ENCODE measurements at regions not wholly inside any gene's neighbourhood (a gene's known extent, or its start where the extent isn't known, plus 50 kb on each side); places are given as distances from the start of the nearest gene placed in this dataset.

DNA sequence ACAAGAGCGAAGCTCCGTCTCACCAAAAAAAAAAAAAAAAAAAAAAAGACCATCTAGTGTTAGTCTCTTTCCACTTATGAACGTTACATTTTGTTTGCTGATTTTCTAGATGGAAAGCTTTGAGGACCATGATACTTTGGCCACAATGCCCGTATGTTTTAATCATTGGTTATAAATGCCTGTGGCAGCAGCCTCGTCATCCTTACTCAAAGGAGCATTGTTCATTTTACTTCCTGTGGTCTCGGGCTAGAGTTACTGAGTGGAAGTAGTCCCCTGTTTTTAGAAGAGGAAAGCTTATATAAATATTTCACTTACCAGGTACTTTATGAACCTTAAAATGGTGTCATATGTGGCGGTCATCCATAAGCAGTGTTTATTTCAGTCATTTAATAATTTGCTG is 359.9 kb downstream of the AEBP2 start:
- Histone ChIP-seq H3K27ac (ENCODE audit: extremely low read depth, low read depth, low read length) (no peak overlapping the region), H3K4me2 (ENCODE audit: insufficient read depth, low read length) (no peak overlapping the region), H3K27me3 (ENCODE audit: control insufficient read depth in 2 of 2, insufficient read depth in 2 of 2, low read length in 2 of 2) (no peaks in the 10 kb centered on the region), H3K9me3 (replicated peaks; ENCODE audit: control insufficient read depth, insufficient read depth, low read depth, low read length) (no peaks in the 10 kb centered on the region), H2AFZ (ENCODE audit: low read depth, low read length) (no peak overlapping the region), H3K36me3 (ENCODE audit: control insufficient read depth, insufficient read depth, low read length) (no peaks in the 10 kb centered on the region), H4K20me1 (replicated peaks; ENCODE audit: control insufficient read depth, insufficient read depth, low read length) (no peaks in the 10 kb centered on the region), H3K4me3 (no peak overlapping the region), H3K9ac (ENCODE audit: insufficient read depth in 1 of 2, low read depth in 2 of 2, low read length in 2 of 2) (no peak overlapping the region), H3K9me1 (ENCODE audit: control insufficient read depth, insufficient read depth, low read length) (no peaks in the 10 kb centered on the region), H3K4me1 (replicated peaks in 1 of 2; ENCODE audit: control insufficient read depth in 2 of 2, insufficient read depth in 2 of 2, low read length in 2 of 2) (no peaks in the 10 kb centered on the region), H3K79me2 (ENCODE audit: control insufficient read depth, insufficient read depth, low read length) (no peaks in the 10 kb centered on the region)
- in situ Hi-C loops (cut with MboI) (no loop called here), intact Hi-C loops (cut with micrococcal nuclease) (no loop called here)
- POLR2A ChIA-PET, result no interaction called here
- no TSS peak for BruUV-seq (replicated peaks)
- WGBS (ENCODE audit: insufficient coverage, low coverage, missing lambda C conversion rate), result 0% methylated on average over 5 of the region's 7 CpGs
- DNase-seq (ENCODE audit: extremely low read depth in 1 of 4, low spot score in 3 of 4), result no peak
- no peak for FAIRE-seq
- no peak for TF ChIP-seq PCBP1 (IDR thresholded peaks at IDR 0.05; ENCODE audit: low read depth, low read length, poor library complexity, severe bottlenecking)
- TF ChIP-seq, protein P1, sequence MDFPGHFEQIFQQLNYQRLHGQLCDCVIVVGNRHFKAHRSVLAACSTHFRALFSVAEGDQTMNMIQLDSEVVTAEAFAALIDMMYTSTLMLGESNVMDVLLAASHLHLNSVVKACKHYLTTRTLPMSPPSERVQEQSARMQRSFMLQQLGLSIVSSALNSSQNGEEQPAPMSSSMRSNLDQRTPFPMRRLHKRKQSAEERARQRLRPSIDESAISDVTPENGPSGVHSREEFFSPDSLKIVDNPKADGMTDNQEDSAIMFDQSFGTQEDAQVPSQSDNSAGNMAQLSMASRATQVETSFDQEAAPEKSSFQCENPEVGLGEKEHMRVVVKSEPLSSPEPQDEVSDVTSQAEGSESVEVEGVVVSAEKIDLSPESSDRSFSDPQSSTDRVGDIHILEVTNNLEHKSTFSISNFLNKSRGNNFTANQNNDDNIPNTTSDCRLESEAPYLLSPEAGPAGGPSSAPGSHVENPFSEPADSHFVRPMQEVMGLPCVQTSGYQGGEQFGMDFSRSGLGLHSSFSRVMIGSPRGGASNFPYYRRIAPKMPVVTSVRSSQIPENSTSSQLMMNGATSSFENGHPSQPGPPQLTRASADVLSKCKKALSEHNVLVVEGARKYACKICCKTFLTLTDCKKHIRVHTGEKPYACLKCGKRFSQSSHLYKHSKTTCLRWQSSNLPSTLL (IDR thresholded peaks at IDR 0.05), result no peak
- TF ChIP-seq EP400 (IDR thresholded peaks at IDR 0.05), result no peak
- TF ChIP-seq, protein P2, sequence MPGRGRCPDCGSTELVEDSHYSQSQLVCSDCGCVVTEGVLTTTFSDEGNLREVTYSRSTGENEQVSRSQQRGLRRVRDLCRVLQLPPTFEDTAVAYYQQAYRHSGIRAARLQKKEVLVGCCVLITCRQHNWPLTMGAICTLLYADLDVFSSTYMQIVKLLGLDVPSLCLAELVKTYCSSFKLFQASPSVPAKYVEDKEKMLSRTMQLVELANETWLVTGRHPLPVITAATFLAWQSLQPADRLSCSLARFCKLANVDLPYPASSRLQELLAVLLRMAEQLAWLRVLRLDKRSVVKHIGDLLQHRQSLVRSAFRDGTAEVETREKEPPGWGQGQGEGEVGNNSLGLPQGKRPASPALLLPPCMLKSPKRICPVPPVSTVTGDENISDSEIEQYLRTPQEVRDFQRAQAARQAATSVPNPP (IDR thresholded peaks at IDR 0.05; ENCODE audit: borderline replicate concordance, insufficient read depth, insufficient read length), result no peak
- no peak for ATAC-seq
- CTCF ChIA-PET (ENCODE audit: low intra/inter-chr PET ratio), result no interaction called here

All from K562 (cell line).